ENCODE measurements at regions not wholly inside any gene's neighbourhood (a gene's known extent, or its start where the extent isn't known, plus 50 kb on each side); places are given as distances from the start of the nearest gene placed in this dataset.

GRCh38 chr2:166775176-166775575 is 113.1 kb upstream of the XIRP2 start:
- TF ChIP-seq CTCF (IDR thresholded peaks at IDR 0.05): no peak
- H3K36me3 ChIP-seq (replicated peaks in 1 of 2; ENCODE audit: control insufficient read depth in 1 of 2, insufficient read depth in 2 of 2, low read length in 2 of 2): no peaks in the 10 kb centered on the region
- no peaks in the 10 kb centered on the region for H3K9me3 ChIP-seq (replicated peaks in 1 of 2; ENCODE audit: control insufficient read depth in 1 of 2, insufficient read depth in 1 of 2, low read length in 2 of 2)
- no peak overlapping the region for H3K4me2 ChIP-seq (replicated peaks; ENCODE audit: extremely low read depth, low read length, poor library complexity, severe bottlenecking)
- no peaks in the 10 kb centered on the region for H3K4me1 ChIP-seq (ENCODE audit: control insufficient read depth in 1 of 2, insufficient read depth in 2 of 2, low read length in 2 of 2)
- Mint-ChIP-seq H3K36me3 (no peaks in the 10 kb centered on the region), H3K4me1 (no peaks in the 10 kb centered on the region), H3K27me3 (ENCODE audit: low read depth in 3 of 3) (no peaks in the 10 kb centered on the region), H3K27ac (no peak overlapping the region), H3K9me3 (peaks cover 0 to 5% (median 4%) of the 10 kb centered on the region in 7 donors), H3K4me3 (no peak overlapping the region)
- H2AFZ ChIP-seq (ENCODE audit: insufficient read depth, low read depth, low read length, poor library complexity, severe bottlenecking): no peak overlapping the region
- H3K27ac ChIP-seq (ENCODE audit: low read depth in 1 of 2, low read length in 2 of 2): no peak overlapping the region
- H3K4me3 ChIP-seq (replicated peaks in 1 of 3; ENCODE audit: low read depth in 2 of 3, low read length in 3 of 3): no peak overlapping the region
- intact Hi-C loops (cut with micrococcal nuclease): no loop called here
- no peak overlapping the region for H3K9ac ChIP-seq (ENCODE audit: insufficient read depth, low read length, poor library complexity, severe bottlenecking)
- DNase-seq: no peak
- no peaks in the 10 kb centered on the region for H3K27me3 ChIP-seq (ENCODE audit: control insufficient read depth in 2 of 2, insufficient read depth in 2 of 2, low read length in 2 of 2)
- H3K79me2 ChIP-seq (ENCODE audit: insufficient read depth, low read length): no peaks in the 10 kb centered on the region
- H4K20me1 ChIP-seq (ENCODE audit: insufficient read depth, low read length): no peaks in the 10 kb centered on the region
- WGBS (ENCODE audit: insufficient coverage): no CpG with 5 or more reads among the region's 1 CpG

GRCh38 chr2:166773308-166773949 is 114.9 kb upstream of the XIRP2 start:
- no peaks in the 10 kb centered on the region for H3K4me1 ChIP-seq (ENCODE audit: control insufficient read depth in 1 of 2, insufficient read depth in 2 of 2, low read length in 2 of 2)

More at GRCh38 chr2:166773308-166773949, 114.9 kb upstream of the XIRP2 start:
- H4K20me1 ChIP-seq (ENCODE audit: insufficient read depth, low read length): no peaks in the 10 kb centered on the region
- no peak overlapping the region for H3K9ac ChIP-seq (ENCODE audit: insufficient read depth, low read length, poor library complexity, severe bottlenecking)
- no peak overlapping the region for H3K4me3 Mint-ChIP-seq
- no peaks in the 10 kb centered on the region for H3K36me3 ChIP-seq (replicated peaks in 1 of 2; ENCODE audit: control insufficient read depth in 1 of 2, insufficient read depth in 2 of 2, low read length in 2 of 2)
- no peak overlapping the region for H3K27ac ChIP-seq (ENCODE audit: low read depth in 1 of 2, low read length in 2 of 2)
- WGBS (ENCODE audit: insufficient coverage): no CpG with 5 or more reads among the region's 3 CpGs
- no peaks in the 10 kb centered on the region for H3K27me3 ChIP-seq (ENCODE audit: control insufficient read depth in 2 of 2, insufficient read depth in 2 of 2, low read length in 2 of 2)
- H3K36me3 Mint-ChIP-seq: no peaks in the 10 kb centered on the region
- no peaks in the 10 kb centered on the region for H3K4me1 Mint-ChIP-seq
- H2AFZ ChIP-seq (ENCODE audit: insufficient read depth, low read depth, low read length, poor library complexity, severe bottlenecking): no peak overlapping the region
- H3K9me3 ChIP-seq (replicated peaks in 1 of 2; ENCODE audit: control insufficient read depth in 1 of 2, insufficient read depth in 1 of 2, low read length in 2 of 2): no peaks in the 10 kb centered on the region
- H3K4me3 ChIP-seq (replicated peaks in 1 of 3; ENCODE audit: low read depth in 2 of 3, low read length in 3 of 3): no peak overlapping the region
- peaks cover 1 to 10% (median 5%) of the 10 kb centered on the region in 7 donors for H3K9me3 Mint-ChIP-seq
- intact Hi-C loops (cut with micrococcal nuclease): no loop called here
- no peak for DNase-seq
- no peaks in the 10 kb centered on the region for H3K79me2 ChIP-seq (ENCODE audit: insufficient read depth, low read length)
- no peak overlapping the region for H3K27ac Mint-ChIP-seq
- TF ChIP-seq CTCF (IDR thresholded peaks at IDR 0.05): no peak
- no peaks in the 10 kb centered on the region for H3K27me3 Mint-ChIP-seq (ENCODE audit: low read depth in 3 of 3)
- H3K4me2 ChIP-seq (replicated peaks; ENCODE audit: extremely low read depth, low read length, poor library complexity, severe bottlenecking): no peak overlapping the region
